Amniotic stem cell (primary cell): ENCODE measurements at regions not wholly inside any gene's neighbourhood (a gene's known extent, or its start where the extent isn't known, plus 50 kb on each side); places are given as distances from the start of the nearest gene placed in this dataset.

Source experiments
- DNase-seq: peaks from one replicate; lab custom pipeline; 2025; lab: John Stamatoyannopoulos, UW

GRCh38 chr1:228849011-228849541, 113.8 kb downstream of the RHOU start:
- DNase-seq, result no peak

- no peak for DNase-seq
These were observed 115.1 kb downstream of the RHOU start for GRCh38 chr1:228850141-228851100.

- DNase-seq, result no peak
These were observed 115.9 kb downstream of the RHOU start for GRCh38 chr1:228851193-228851592.

GRCh38 chr1:228851618-228852017, 116.3 kb downstream of the RHOU start:
- DNase-seq, result no peak

GRCh38 chr1:228852024-228852423, 116.7 kb downstream of the RHOU start:
- no peak for DNase-seq

- DNase-seq, result no peak
These were observed 117.3 kb downstream of the RHOU start for GRCh38 chr1:228852511-228853088.

- no peak for DNase-seq
These were observed 117.9 kb downstream of the RHOU start for GRCh38 chr1:228853191-228853590.

- DNase-seq, result no peak
These were observed 118.4 kb downstream of the RHOU start for GRCh38 chr1:228853637-228854036.

- DNase-seq, result no peak
These were observed 119.6 kb downstream of the RHOU start for GRCh38 chr1:228854907-228855306.

GRCh38 chr1:228857611-228858010, 122.3 kb downstream of the RHOU start:
- no peak for DNase-seq

- DNase-seq, result peak; percentile 61
These were observed 125.9 kb downstream of the RHOU start for GRCh38 chr1:228860911-228861831.

- DNase-seq, result no peak
These were observed 126.5 kb downstream of the RHOU start for GRCh38 chr1:228861832-228862180.

- DNase-seq, result no peak
These were observed 127.5 kb downstream of the RHOU start for GRCh38 chr1:228862542-228863505.

- DNase-seq, result no peak
These were observed 128.5 kb downstream of the RHOU start for GRCh38 chr1:228863776-228864175.

- DNase-seq, result no peak
These were observed 130.5 kb downstream of the RHOU start for GRCh38 chr1:228865627-228866330.

GRCh38 chr1:228866468-228866867, 131.2 kb downstream of the RHOU start:
- no peak for DNase-seq

GRCh38 chr1:228867108-228867950, 132.1 kb downstream of the RHOU start:
- DNase-seq, result no peak

GRCh38 chr1:228867951-228868730, 132.9 kb downstream of the RHOU start:
- DNase-seq, result no peak

GRCh38 chr1:228868731-228869024, 133.4 kb downstream of the RHOU start:
- no peak for DNase-seq
